ENCODE measurements at regions not wholly inside any gene's neighbourhood (a gene's known extent, or its start where the extent isn't known, plus 50 kb on each side); places are given as distances from the start of the nearest gene placed in this dataset.

DNA sequence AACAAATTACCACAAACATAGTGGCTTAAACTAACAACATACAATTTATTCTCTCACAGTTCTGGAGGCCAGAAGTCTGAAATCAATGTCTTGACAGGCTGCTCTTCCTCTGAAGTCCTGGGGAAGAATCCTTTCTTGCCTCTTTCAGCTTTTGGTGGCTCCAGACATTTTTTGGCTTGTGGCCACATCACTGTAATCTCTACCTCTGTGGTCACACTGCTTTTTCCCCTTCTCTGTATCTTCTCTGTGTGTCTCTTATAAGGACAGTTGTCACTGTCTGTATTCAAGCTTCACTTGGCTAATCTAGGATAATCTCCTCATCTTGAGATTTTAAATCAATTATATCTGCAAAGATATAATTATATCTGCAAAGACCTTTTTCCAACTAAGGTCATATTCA is 80.3 kb upstream of the ABHD2 start:
- Mint-ChIP-seq H3K4me3 (no peak overlapping the region), H3K27ac (peak overlapping the region in 1 of 9 donors; percentile 27), H3K4me1 (peaks cover 0 to 2% (median 0%) of the 10 kb centered on the region in 7 donors), H3K9me3 (peaks cover 0 to 1% (median 0%) of the 10 kb centered on the region in 11 donors), H3K36me3 (no peaks in the 10 kb centered on the region), H3K27me3 (peaks cover 5 to 18% (median 6%) of the 10 kb centered on the region in 5 donors)
- POLR2A ChIA-PET = no interaction called here
- H3K9me3 ChIP-seq (ENCODE audit: control insufficient read depth in 2 of 3, low read length in 3 of 3) = no peaks in the 10 kb centered on the region
- ATAC-seq (no peak), DNase-seq (no peak)
- H3K27me3 ChIP-seq (ENCODE audit: control insufficient read depth in 2 of 2, insufficient read depth in 2 of 2, low read length in 2 of 2) = no peaks in the 10 kb centered on the region
- no peak overlapping the region for H3K27ac ChIP-seq (ENCODE audit: low read depth, low read length)
- intact Hi-C loops (cut with micrococcal nuclease) = no loop called here
- H3K4me3 ChIP-seq (ENCODE audit: low read length) = no peak overlapping the region
- CTCF ChIA-PET = interaction anchor here (0.6 kb wide), 1 partner anchor 32 kb away, joined by 7 read pairs; no protein-coding TSS in a partner anchor
- H3K36me3 ChIP-seq (ENCODE audit: control insufficient read depth in 2 of 3, insufficient read depth in 3 of 3, low read length in 3 of 3) = no peaks in the 10 kb centered on the region
- no peaks in the 10 kb centered on the region for H3K4me1 ChIP-seq (ENCODE audit: control insufficient read depth in 2 of 2, insufficient read depth in 2 of 2, low read length in 2 of 2)

- POLR2A ChIA-PET = interaction anchor here (0.6 kb wide), 1 partner anchor 17 kb away, joined by 3 read pairs; no protein-coding TSS in a partner anchor
- H3K36me3 ChIP-seq (ENCODE audit: control insufficient read depth in 2 of 3, insufficient read depth in 3 of 3, low read length in 3 of 3) = no peaks in the 10 kb centered on the region
- no peak for ATAC-seq
- Mint-ChIP-seq H3K4me3 (no peak overlapping the region), H3K27ac (peak overlapping the region in 1 of 9 donors; percentile 2), H3K27me3 (peaks cover 5 to 20% (median 6%) of the 10 kb centered on the region in 5 donors), H3K36me3 (no peaks in the 10 kb centered on the region), H3K9me3 (peaks cover 0 to 2% (median 0%) of the 10 kb centered on the region in 11 donors), H3K4me1 (peaks cover 0 to 2% (median 0%) of the 10 kb centered on the region in 7 donors)
- intact Hi-C loops (cut with micrococcal nuclease) = no loop called here
- no peaks in the 10 kb centered on the region for H3K9me3 ChIP-seq (ENCODE audit: control insufficient read depth in 2 of 3, low read length in 3 of 3)
- no peaks in the 10 kb centered on the region for H3K4me1 ChIP-seq (ENCODE audit: control insufficient read depth in 2 of 2, insufficient read depth in 2 of 2, low read length in 2 of 2)
- DNase-seq = no peak
- no peak overlapping the region for H3K27ac ChIP-seq (ENCODE audit: low read depth, low read length)
- no peak overlapping the region for H3K4me3 ChIP-seq (ENCODE audit: low read length)
- H3K27me3 ChIP-seq (ENCODE audit: control insufficient read depth in 2 of 2, insufficient read depth in 2 of 2, low read length in 2 of 2) = no peaks in the 10 kb centered on the region
- CTCF ChIA-PET = interaction anchor here (0.6 to 1.4 kb wide), 3 partner anchors 104 to 180 kb away, joined by 3 to 4 read pairs (median 3); no protein-coding TSS in a partner anchor
These were observed 79.2 kb upstream of the ABHD2 start for GRCh38 chr15:89009080-89009479.

DNA sequence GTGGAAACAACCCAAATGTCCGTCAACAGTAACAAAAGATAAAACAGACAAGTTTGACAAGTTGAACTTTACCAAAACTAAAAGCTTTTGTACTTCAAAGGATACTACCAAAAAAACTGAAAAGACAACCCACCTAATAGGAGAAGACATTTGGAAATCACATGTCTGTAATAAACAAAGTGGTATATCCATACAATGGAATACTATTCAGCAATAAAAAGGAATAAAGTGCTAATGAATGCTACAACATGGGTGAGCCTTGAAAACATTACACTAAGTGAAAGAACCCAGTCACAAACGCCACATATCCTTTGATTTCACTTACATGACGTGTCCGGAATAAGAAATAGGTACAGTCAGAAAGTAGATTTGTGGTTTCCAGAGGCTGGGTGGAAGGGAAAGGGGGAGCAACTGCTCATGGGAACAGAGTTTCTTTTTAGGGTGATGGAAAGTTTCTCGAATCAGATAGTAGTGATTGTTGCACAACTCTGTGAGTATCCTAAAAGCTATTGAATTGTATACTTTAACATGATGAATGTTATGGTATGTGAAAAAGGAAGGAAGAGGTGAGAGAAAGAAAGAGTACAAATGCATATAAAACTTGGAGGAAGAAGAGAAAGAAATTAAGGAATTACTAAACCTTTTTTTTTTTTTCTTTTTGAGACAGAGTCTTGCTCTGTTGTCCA is 72.7 kb upstream of the ABHD2 start:
- ATAC-seq (no peak), DNase-seq (no peak)
- Histone ChIP-seq H3K27ac (ENCODE audit: low read depth, low read length) (no peak overlapping the region), H3K4me3 (ENCODE audit: low read length) (no peak overlapping the region), H3K4me1 (ENCODE audit: control insufficient read depth in 2 of 2, insufficient read depth in 2 of 2, low read length in 2 of 2) (peaks cover 10 to 13% of the 10 kb centered on the region in 2 donors), H3K27me3 (ENCODE audit: control insufficient read depth in 2 of 2, insufficient read depth in 2 of 2, low read length in 2 of 2) (no peaks in the 10 kb centered on the region), H3K36me3 (ENCODE audit: control insufficient read depth in 2 of 3, insufficient read depth in 3 of 3, low read length in 3 of 3) (no peaks in the 10 kb centered on the region), H3K9me3 (ENCODE audit: control insufficient read depth in 2 of 3, low read length in 3 of 3) (no peaks in the 10 kb centered on the region)
- H3K9me3 Mint-ChIP-seq = peaks cover 0 to 2% (median 0%) of the 10 kb centered on the region in 11 donors
- POLR2A ChIA-PET = interaction anchor here (1.0 to 2.3 kb wide), 2 partner anchors 111 to 112 kb away, joined by 4 to 8 read pairs; no protein-coding TSS in a partner anchor
- peaks cover 2 to 28% (median 13%) of the 10 kb centered on the region in 7 donors for H3K4me1 Mint-ChIP-seq
- peaks cover 0 to 50% (median 1%) of the 10 kb centered on the region in 5 donors for H3K27me3 Mint-ChIP-seq
- no peak overlapping the region for H3K4me3 Mint-ChIP-seq
- intact Hi-C loops (cut with micrococcal nuclease) = loop anchor here (2.0 kb wide), 2 partner anchors 103 to 391 kb away; partner anchors contain the start of gene MFGE8 (in 1 of the 2)
- H3K27ac Mint-ChIP-seq = no peak overlapping the region
- H3K36me3 Mint-ChIP-seq = no peaks in the 10 kb centered on the region
- CTCF ChIA-PET = interaction anchor here (0.7 to 3.8 kb wide), 3 partner anchors 111 to 162 kb away, joined by 5 to 22 read pairs (median 10); no protein-coding TSS in a partner anchor

DNA sequence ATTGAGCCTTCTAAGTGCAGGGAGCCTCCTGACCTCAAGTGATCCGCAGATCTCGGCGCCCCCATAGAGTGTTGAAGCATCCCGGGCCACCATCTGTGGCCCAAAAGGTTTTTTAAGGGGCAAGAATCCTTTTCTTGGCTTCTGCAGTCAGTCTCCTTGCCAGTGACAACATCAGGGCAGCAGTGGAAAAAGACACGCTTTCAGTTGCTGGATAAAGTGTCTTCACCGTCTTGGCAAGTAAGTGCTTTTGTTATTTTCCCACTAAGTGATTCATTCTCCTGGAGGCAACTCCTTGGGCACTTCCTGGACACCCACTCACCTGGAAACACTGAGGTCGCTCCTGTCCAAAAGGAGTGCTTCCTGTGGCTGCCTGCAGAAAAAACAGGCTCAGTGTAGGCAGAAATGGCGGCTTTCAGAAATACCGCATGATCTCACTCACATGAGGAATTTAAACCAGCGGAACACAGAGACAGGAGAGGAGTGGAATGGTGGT is 71.7 kb upstream of the ABHD2 start:
- H3K4me1 ChIP-seq (ENCODE audit: control insufficient read depth in 2 of 2, insufficient read depth in 2 of 2, low read length in 2 of 2) = peaks cover 10 to 13% of the 10 kb centered on the region in 2 donors
- Mint-ChIP-seq H3K9me3 (peaks cover 0 to 2% (median 0%) of the 10 kb centered on the region in 11 donors), H3K4me1 (peaks cover 2 to 28% (median 13%) of the 10 kb centered on the region in 7 donors), H3K27me3 (peaks cover 0 to 50% (median 0%) of the 10 kb centered on the region in 5 donors), H3K36me3 (no peaks in the 10 kb centered on the region), H3K27ac (peak overlapping the region in 5 of 9 donors; percentile 2 to 79 (median 49)), H3K4me3 (no peak overlapping the region)
- ChIA-PET POLR2A (interaction anchor here (2.3 kb wide), 1 partner anchor 112 kb away, joined by 8 read pairs; no protein-coding TSS in a partner anchor), CTCF (interaction anchor here (0.6 to 3.8 kb wide), 6 partner anchors 101 to 138 kb away, joined by 3 to 37 read pairs (median 4); no protein-coding TSS in a partner anchor)
- H3K27ac ChIP-seq (ENCODE audit: low read depth, low read length) = no peak overlapping the region
- H3K27me3 ChIP-seq (ENCODE audit: control insufficient read depth in 2 of 2, insufficient read depth in 2 of 2, low read length in 2 of 2) = no peaks in the 10 kb centered on the region
- H3K36me3 ChIP-seq (ENCODE audit: control insufficient read depth in 2 of 3, insufficient read depth in 3 of 3, low read length in 3 of 3) = no peaks in the 10 kb centered on the region
- no peaks in the 10 kb centered on the region for H3K9me3 ChIP-seq (ENCODE audit: control insufficient read depth in 2 of 3, low read length in 3 of 3)
- DNase-seq = no peak
- intact Hi-C loops (cut with micrococcal nuclease) = loop anchor here (1.0 to 2.0 kb wide), 5 partner anchors 72 to 392 kb away; partner anchors contain the start of genes ABHD2 (in 1 of the 2) and MFGE8 (in 1 of the 2)
- H3K4me3 ChIP-seq (ENCODE audit: low read length) = no peak overlapping the region
- ATAC-seq = no peak

- H3K27me3 ChIP-seq (ENCODE audit: control insufficient read depth in 2 of 2, insufficient read depth in 2 of 2, low read length in 2 of 2) = no peaks in the 10 kb centered on the region
- H3K4me3 Mint-ChIP-seq = peak overlapping the region; percentile 56 to 83 (median 70)
- peak overlapping the region; percentile 31 for H3K4me3 ChIP-seq (ENCODE audit: low read length)
- no peaks in the 10 kb centered on the region for H3K36me3 ChIP-seq (ENCODE audit: control insufficient read depth in 2 of 3, insufficient read depth in 3 of 3, low read length in 3 of 3)
- peak; percentile 96 for ATAC-seq
- peaks cover under 1 to 28% (median 13%) of the 10 kb centered on the region in 7 donors for H3K4me1 Mint-ChIP-seq
- H3K9me3 ChIP-seq (ENCODE audit: control insufficient read depth in 2 of 3, low read length in 3 of 3) = no peaks in the 10 kb centered on the region
- H3K27ac Mint-ChIP-seq = peak overlapping the region; percentile 26 to 91 (median 78)
- intact Hi-C loops (cut with micrococcal nuclease) = loop anchor here (1.0 to 2.0 kb wide), 5 partner anchors 71 to 393 kb away; partner anchors contain the start of genes ABHD2 (in 1 of the 2) and MFGE8 (in 1 of the 2)
- no peaks in the 10 kb centered on the region for H3K36me3 Mint-ChIP-seq
- peaks cover 0 to 45% (median 0%) of the 10 kb centered on the region in 5 donors for H3K27me3 Mint-ChIP-seq
- peaks cover 10 to 13% of the 10 kb centered on the region in 2 donors for H3K4me1 ChIP-seq (ENCODE audit: control insufficient read depth in 2 of 2, insufficient read depth in 2 of 2, low read length in 2 of 2)
- no peak overlapping the region for H3K27ac ChIP-seq (ENCODE audit: low read depth, low read length)
- DNase-seq = peak; percentile 73 to 88 (median 82)
- POLR2A ChIA-PET = no interaction called here
- CTCF ChIA-PET = interaction anchor here (0.6 to 2.9 kb wide), 8 partner anchors 102 to 139 kb away, joined by 3 to 37 read pairs (median 4); no protein-coding TSS in a partner anchor
- peaks cover 0 to 2% (median 0%) of the 10 kb centered on the region in 11 donors for H3K9me3 Mint-ChIP-seq
These were observed 70.7 kb upstream of the ABHD2 start for GRCh38 chr15:89017370-89018066.

DNA sequence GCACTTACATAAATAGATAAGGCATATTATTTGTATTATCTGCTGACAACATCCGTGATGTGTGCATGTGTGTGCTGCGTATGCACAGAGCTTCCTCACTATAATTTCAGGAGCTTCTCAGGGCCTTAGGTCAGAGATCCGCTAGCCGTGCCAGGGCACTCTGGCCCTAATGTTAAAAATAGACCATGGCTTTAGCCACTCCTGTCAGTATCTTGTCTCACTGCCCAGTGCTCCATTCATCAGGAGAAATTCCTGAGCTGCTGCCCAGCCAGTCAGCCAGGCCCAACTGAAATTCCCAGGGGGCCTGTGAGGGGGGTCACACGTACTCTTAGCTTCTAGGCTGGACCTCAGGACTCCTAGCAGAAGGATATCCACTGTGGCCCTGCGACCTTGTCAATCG is 70.0 kb upstream of the ABHD2 start:
- CTCF ChIA-PET = interaction anchor here (0.5 to 2.9 kb wide), 6 partner anchors 106 to 1104 kb away, joined by 3 to 37 read pairs (median 5); no protein-coding TSS in a partner anchor
- Histone ChIP-seq H3K4me1 (ENCODE audit: control insufficient read depth in 2 of 2, insufficient read depth in 2 of 2, low read length in 2 of 2) (peaks cover 10 to 13% of the 10 kb centered on the region in 2 donors), H3K27ac (ENCODE audit: low read depth, low read length) (no peak overlapping the region), H3K27me3 (ENCODE audit: control insufficient read depth in 2 of 2, insufficient read depth in 2 of 2, low read length in 2 of 2) (no peaks in the 10 kb centered on the region), H3K4me3 (ENCODE audit: low read length) (no peak overlapping the region), H3K36me3 (ENCODE audit: control insufficient read depth in 2 of 3, insufficient read depth in 3 of 3, low read length in 3 of 3) (no peaks in the 10 kb centered on the region), H3K9me3 (ENCODE audit: control insufficient read depth in 2 of 3, low read length in 3 of 3) (no peaks in the 10 kb centered on the region)
- ATAC-seq = no peak
- peak overlapping the region in 3 of 9 donors; percentile 28 to 78 (median 41) for H3K27ac Mint-ChIP-seq
- H3K9me3 Mint-ChIP-seq = no peaks in the 10 kb centered on the region
- no peaks in the 10 kb centered on the region for H3K36me3 Mint-ChIP-seq
- H3K27me3 Mint-ChIP-seq = peaks cover 0 to 43% (median 4%) of the 10 kb centered on the region in 5 donors
- H3K4me3 Mint-ChIP-seq = peak overlapping the region in 2 of 10 donors; percentile 59 to 72
- POLR2A ChIA-PET = interaction anchor here (0.7 to 1.0 kb wide), 3 partner anchors 8 to 114 kb away, joined by 3 to 4 read pairs (median 3); no protein-coding TSS in a partner anchor
- peaks cover 0 to 28% (median 13%) of the 10 kb centered on the region in 7 donors for H3K4me1 Mint-ChIP-seq
- intact Hi-C loops (cut with micrococcal nuclease) = no loop called here
- DNase-seq = no peak

All from naive thymus-derived CD4-positive, alpha-beta T cell (primary cell).